ENCODE measurements at regions not wholly inside any gene's neighbourhood (a gene's known extent, or its start where the extent isn't known, plus 50 kb on each side); places are given as distances from the start of the nearest gene placed in this dataset.

DNA sequence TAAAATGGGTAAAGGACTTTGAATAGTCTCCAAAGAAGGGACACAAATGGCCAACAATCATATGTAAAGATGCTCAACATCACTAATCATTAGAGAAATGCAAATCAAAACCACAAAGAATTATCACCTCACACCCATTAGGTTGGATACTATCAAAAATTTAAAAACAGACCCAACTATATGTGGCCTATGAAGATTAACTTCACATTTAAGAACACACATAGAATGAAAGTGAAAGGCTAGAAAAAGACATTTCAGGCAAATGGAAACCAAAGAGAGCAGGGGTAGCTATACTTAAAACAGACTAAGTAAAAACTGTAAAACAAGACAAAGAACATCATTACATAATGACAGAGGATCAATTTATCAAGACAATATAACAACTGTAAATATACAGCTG is 53.5 kb upstream of the ASPRV1 start:
- no peak overlapping the region for H3K4me3 ChIP-seq (ENCODE audit: low read length)
- TF ChIP-seq, protein P1, sequence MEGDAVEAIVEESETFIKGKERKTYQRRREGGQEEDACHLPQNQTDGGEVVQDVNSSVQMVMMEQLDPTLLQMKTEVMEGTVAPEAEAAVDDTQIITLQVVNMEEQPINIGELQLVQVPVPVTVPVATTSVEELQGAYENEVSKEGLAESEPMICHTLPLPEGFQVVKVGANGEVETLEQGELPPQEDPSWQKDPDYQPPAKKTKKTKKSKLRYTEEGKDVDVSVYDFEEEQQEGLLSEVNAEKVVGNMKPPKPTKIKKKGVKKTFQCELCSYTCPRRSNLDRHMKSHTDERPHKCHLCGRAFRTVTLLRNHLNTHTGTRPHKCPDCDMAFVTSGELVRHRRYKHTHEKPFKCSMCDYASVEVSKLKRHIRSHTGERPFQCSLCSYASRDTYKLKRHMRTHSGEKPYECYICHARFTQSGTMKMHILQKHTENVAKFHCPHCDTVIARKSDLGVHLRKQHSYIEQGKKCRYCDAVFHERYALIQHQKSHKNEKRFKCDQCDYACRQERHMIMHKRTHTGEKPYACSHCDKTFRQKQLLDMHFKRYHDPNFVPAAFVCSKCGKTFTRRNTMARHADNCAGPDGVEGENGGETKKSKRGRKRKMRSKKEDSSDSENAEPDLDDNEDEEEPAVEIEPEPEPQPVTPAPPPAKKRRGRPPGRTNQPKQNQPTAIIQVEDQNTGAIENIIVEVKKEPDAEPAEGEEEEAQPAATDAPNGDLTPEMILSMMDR (conservative IDR thresholded peaks at IDR 0.05; ENCODE audit: low read depth, low read length) = no peak
- DNase-seq (ENCODE audit: low read depth) = no peak

DNA sequence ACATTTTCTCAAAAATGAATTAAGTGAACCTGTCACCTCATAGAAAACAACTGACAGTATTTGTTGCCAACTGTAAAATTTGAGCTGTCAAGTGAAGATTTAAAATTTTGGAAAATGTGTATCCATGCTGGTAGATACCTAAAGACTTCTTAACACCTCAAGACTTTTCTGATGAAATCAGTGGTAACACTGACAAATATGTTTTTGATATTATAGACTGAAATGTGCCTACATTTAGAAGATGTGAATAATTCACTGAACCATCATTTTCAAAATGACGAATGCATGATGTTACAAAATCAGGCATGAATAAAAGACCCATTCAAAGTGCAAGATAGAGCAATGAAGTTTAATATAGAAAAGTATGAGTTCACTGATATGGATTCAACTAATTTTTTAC is 51.5 kb upstream of the ASPRV1 start:
- DNase-seq (ENCODE audit: low read depth) = no peak
- H3K4me3 ChIP-seq (ENCODE audit: low read length) = no peak overlapping the region
- TF ChIP-seq, protein P1 (conservative IDR thresholded peaks at IDR 0.05; ENCODE audit: low read depth, low read length) = no peak

DNA sequence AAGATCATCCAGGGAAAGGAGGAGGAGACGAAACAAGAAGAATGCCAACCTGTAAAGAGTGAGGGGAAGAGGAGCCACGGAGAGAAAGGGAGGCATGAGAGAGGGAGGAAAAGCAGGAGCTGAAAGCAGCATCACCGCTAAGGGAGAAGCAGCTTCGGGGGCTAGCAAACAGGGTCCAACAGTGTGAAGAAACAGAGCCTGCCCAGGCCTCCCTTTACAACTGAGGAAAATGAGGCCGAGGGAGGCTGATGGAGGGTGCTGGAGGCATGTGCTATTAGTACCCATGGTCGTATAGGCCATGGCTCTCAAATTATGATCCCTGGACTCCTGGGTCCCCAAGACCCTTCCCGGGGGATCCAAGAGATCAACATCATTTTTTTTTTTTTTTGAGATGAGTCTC is 50.4 kb upstream of the ASPRV1 start:
- no peak overlapping the region for H3K4me3 ChIP-seq (ENCODE audit: low read length)
- TF ChIP-seq, protein P1 (conservative IDR thresholded peaks at IDR 0.05; ENCODE audit: low read depth, low read length) = no peak
- DNase-seq (ENCODE audit: low read depth) = no peak

DNA sequence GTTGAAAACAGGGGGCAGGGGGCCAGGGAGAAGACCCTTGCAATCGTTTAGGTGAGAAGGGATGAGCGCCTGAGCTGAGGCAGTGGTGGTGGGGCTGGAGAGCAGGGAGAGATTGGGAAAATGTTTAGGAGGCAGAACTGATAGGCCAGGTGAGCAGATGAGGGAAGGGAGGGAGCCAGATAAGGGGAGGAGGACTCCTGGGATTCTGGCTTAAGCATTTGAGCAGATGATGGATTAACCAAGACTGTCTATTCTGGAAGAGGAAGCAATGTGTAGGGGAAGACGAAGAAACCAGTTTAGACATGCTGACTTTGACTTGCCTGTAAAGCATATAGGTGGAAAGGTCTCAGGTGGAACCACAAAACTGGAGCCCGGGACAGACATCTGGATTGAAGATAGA is 49.9 kb upstream of the ASPRV1 start:
- no peak overlapping the region for H3K4me3 ChIP-seq (ENCODE audit: low read length)
- DNase-seq (ENCODE audit: low read depth) = no peak
- TF ChIP-seq, protein P1 (conservative IDR thresholded peaks at IDR 0.05; ENCODE audit: low read depth, low read length) = no peak

Measured in retinal pigment epithelial cell (primary cell).